SK-N-SH (cell line): ENCODE measurements at regions not wholly inside any gene's neighbourhood (a gene's known extent, or its start where the extent isn't known, plus 50 kb on each side); places are given as distances from the start of the nearest gene placed in this dataset.
A peak's percentile ranks its signal among the peaks of the same experiment; 100 is the strongest.

Experiments used
- CTCF ChIA-PET: fragments of 300-600, 350-600 bp; formaldehyde crosslinking; extraction: SDS; loops from one replicate; lab custom pipeline; 2021; lab: Yijun Ruan, JAX
- POLR2A ChIA-PET: fragments of 350-600 bp; sonication (Branson Sonifier 250); formaldehyde crosslinking; extraction: SDS; loops from one replicate; lab custom pipeline; 2020; ENCODE audit warnings: antibody characterized with exemption, inconsistent platforms; lab: Yijun Ruan, JAX
- DNase-seq: peaks from one replicate; pipeline ENCODE4 v3.0.0; 2012
- H2AFZ ChIP-seq: fragments of 200-600 bp; sonication (generic); 2 replicates; pipeline ENCODE4 v1.8.1; 2016; ENCODE audit warnings: antibody characterized with exemption, mild to moderate bottlenecking, low read depth
- H3F3A ChIP-seq: fragments of 200-600 bp; sonication (generic); replicated peaks from 2 replicates; pipeline ENCODE3; 2016; ENCODE audit warnings: antibody characterized with exemption, mild to moderate bottlenecking; ENCODE audit not compliant: insufficient read depth
- H3K27ac ChIP-seq, 2 experiments: fragments of 200-500 bp in 1 of 2; fragments of 200-600 bp in 1 of 2; sonication (Bioruptor generic) in 1 of 2; sonication (generic), shearing (Covaris generic) in 1 of 2; 2 replicates each; pipeline versions ENCODE4 v1.5.1 to v1.6.1; 2014 to 2016; ENCODE audit warnings: low read depth in 2 of 2, inconsistent platforms in 1 of 2, low read length in 1 of 2, mild to moderate bottlenecking in 1 of 2, mixed read lengths in 1 of 2
- H3K27me3 ChIP-seq: fragments of 200-600 bp; sonication (generic), shearing (Covaris generic); 2 replicates; pipeline ENCODE4 v1.6.1; 2016; ENCODE audit warnings: mixed run types; ENCODE audit not compliant: insufficient read depth
- H3K36me3 ChIP-seq, 2 experiments: fragments of 200-500 bp in 1 of 2; fragments of 200-600 bp in 1 of 2; sonication (Bioruptor generic) in 1 of 2; sonication (generic) in 1 of 2; replicated peaks in 1 of 2; 2 replicates each; pipeline versions ENCODE3 to v1.5.1; 2014 to 2016; ENCODE audit warnings: low read length in 1 of 2, mild to moderate bottlenecking in 1 of 2; ENCODE audit not compliant: insufficient read depth in 2 of 2, control insufficient read depth in 1 of 2
- H3K4me1 ChIP-seq, 2 experiments: fragments of 200-500 bp in 1 of 2; fragments of 200-600 bp in 1 of 2; sonication (Bioruptor generic) in 1 of 2; sonication (generic), shearing (Covaris generic) in 1 of 2; 2 replicates each; pipeline versions ENCODE4 v1.5.1 to v1.6.1; 2014 to 2016; ENCODE audit warnings: low read depth in 1 of 2, low read length in 1 of 2, mixed run types in 1 of 2; ENCODE audit not compliant: insufficient read depth in 2 of 2, control insufficient read depth in 1 of 2
- H3K4me2 ChIP-seq: fragments of 200-600 bp; sonication (generic), shearing (Covaris generic); 2 replicates; pipeline ENCODE4 v1.6.1; 2017; ENCODE audit warnings: mixed run types
- H3K4me3 ChIP-seq, 2 experiments: fragments of 200-500 bp in 1 of 2; fragments of 200-600 bp in 1 of 2; sonication (Bioruptor generic) in 1 of 2; sonication (generic), shearing (Covaris generic) in 1 of 2; 2 replicates each; pipeline versions ENCODE4 v1.5.1 to v1.8.1; 2014 to 2016; ENCODE audit warnings: low read depth in 2 of 2, inconsistent platforms in 1 of 2, low read length in 1 of 2, mild to moderate bottlenecking in 1 of 2, mixed read lengths in 1 of 2, moderate library complexity in 1 of 2
- H3K79me2 ChIP-seq: fragments of 200-600 bp; sonication (generic); 2 replicates; pipeline ENCODE4 v1.8.1; 2017; ENCODE audit warnings: mild to moderate bottlenecking; ENCODE audit not compliant: insufficient read depth
- H3K9ac ChIP-seq: fragments of 200-600 bp; sonication (generic); 2 replicates; pipeline ENCODE4 v1.6.1; 2017; ENCODE audit warnings: mixed run types
- H3K9me2 ChIP-seq: fragments of 200-600 bp; sonication (generic); 2 replicates; pipeline ENCODE4 v1.6.1; 2017; ENCODE audit warnings: mixed run types
- H3K9me3 ChIP-seq: fragments of 200-600 bp; sonication (generic); 2 replicates; pipeline ENCODE4 v1.6.1; 2017; ENCODE audit warnings: mixed run types, mild to moderate bottlenecking, moderate library complexity
- H4K20me1 ChIP-seq: fragments of 200-600 bp; sonication (generic); 2 replicates; pipeline ENCODE4 v1.6.1; 2017; ENCODE audit warnings: mild to moderate bottlenecking, mixed run types; ENCODE audit not compliant: insufficient read depth
- EP300 ChIP-seq, 2 experiments: IDR thresholded peaks; 2 replicates each; pipeline versions ENCODE4 v1.4.0 to v1.6.1; 2012; ENCODE audit warnings: borderline replicate concordance in 1 of 2, low read depth in 1 of 2, low read length in 1 of 2
- FOSL2 ChIP-seq: IDR thresholded peaks from 2 replicates; pipeline ENCODE4 v1.4.0; 2012; ENCODE audit warnings: low read depth, mild to moderate bottlenecking, moderate library complexity, borderline replicate concordance
- FOXM1 ChIP-seq: IDR thresholded peaks from 2 replicates; pipeline ENCODE4 v1.4.0; 2012; ENCODE audit warnings: low read depth, mild to moderate bottlenecking
- GABPA ChIP-seq: IDR thresholded peaks from 2 replicates; pipeline ENCODE4 v1.4.0; 2012; ENCODE audit warnings: low read depth, mild to moderate bottlenecking
- GATA2 ChIP-seq: sonication (generic); formaldehyde crosslinking; IDR thresholded peaks from 2 replicates; pipeline ENCODE4 v1.5.0; 2020; ENCODE audit warnings: mild to moderate bottlenecking, missing genetic modification reagents
- MEF2A ChIP-seq: IDR thresholded peaks from 2 replicates; pipeline ENCODE4 v1.4.0; 2012; ENCODE audit warnings: low read depth, borderline replicate concordance
- MXI1 ChIP-seq: IDR thresholded peaks from 2 replicates; pipeline ENCODE4 v1.6.1; 2012; ENCODE audit warnings: mild to moderate bottlenecking, low read depth, low read length, improper control_type of control experiment
- NFIC ChIP-seq: IDR thresholded peaks from 2 replicates; pipeline ENCODE4 v1.4.0; 2012; ENCODE audit warnings: borderline replicate concordance
- NRF1 ChIP-seq: IDR thresholded peaks from 2 replicates; pipeline ENCODE4 v1.6.1; 2012; ENCODE audit warnings: low read depth, mild to moderate bottlenecking, low read length
- POLR2AphosphoS5 ChIP-seq: IDR thresholded peaks from 2 replicates; pipeline ENCODE4 v1.6.1; 2012; ENCODE audit warnings: low read depth, low read length
- RFX5 ChIP-seq: IDR thresholded peaks from 2 replicates; pipeline ENCODE4 v1.6.1; 2012; ENCODE audit warnings: mild to moderate bottlenecking, improper control_type of control experiment, low read length
- RXRA ChIP-seq: IDR thresholded peaks from 2 replicates; pipeline ENCODE4 v1.4.0; 2012; ENCODE audit warnings: low read depth, mild to moderate bottlenecking, borderline replicate concordance
- TEAD4 ChIP-seq: IDR thresholded peaks from 2 replicates; pipeline ENCODE4 v1.4.0; 2012; ENCODE audit warnings: mild to moderate bottlenecking, borderline replicate concordance; ENCODE audit not compliant: insufficient read depth
- YY1 ChIP-seq: IDR thresholded peaks from 2 replicates; pipeline ENCODE4 v1.4.0; 2012; ENCODE audit warnings: low read depth, mild to moderate bottlenecking
- WGBS: methylation state at CpG from one replicate; pipeline ENCODE4 v1.1.6; 2017; ENCODE audit warnings: low lambda C conversion rate; 5-methylcytosine and 5-hydroxymethylcytosine counted together
- TF ChIP-seq, protein P1 (sequence below): fragments of 150-350 bp; IDR thresholded peaks from 2 replicates; pipeline ENCODE4 v1.6.1; 2016; ENCODE audit warnings: mild to moderate bottlenecking, low read depth, low read length
- TF ChIP-seq, protein P2 (sequence below): IDR thresholded peaks from 2 replicates; pipeline ENCODE4 v1.4.0; 2012; ENCODE audit warnings: low read depth
- TF ChIP-seq, protein P3 (sequence below): IDR thresholded peaks from 2 replicates; pipeline ENCODE4 v1.4.0; 2012; ENCODE audit warnings: low read depth, borderline replicate concordance
- TF ChIP-seq, protein P4 (sequence below): IDR thresholded peaks from 2 replicates; pipeline ENCODE4 v1.6.1; 2012; ENCODE audit warnings: mild to moderate bottlenecking, low read depth, low read length, moderate library complexity
- TF ChIP-seq, protein P5 (sequence below): fragments of 200-600 bp; sonication (generic); IDR thresholded peaks from 2 replicates; pipeline ENCODE4 v1.6.1; 2017; ENCODE audit warnings: antibody characterized with exemption, mild to moderate bottlenecking, moderate library complexity

DNA sequence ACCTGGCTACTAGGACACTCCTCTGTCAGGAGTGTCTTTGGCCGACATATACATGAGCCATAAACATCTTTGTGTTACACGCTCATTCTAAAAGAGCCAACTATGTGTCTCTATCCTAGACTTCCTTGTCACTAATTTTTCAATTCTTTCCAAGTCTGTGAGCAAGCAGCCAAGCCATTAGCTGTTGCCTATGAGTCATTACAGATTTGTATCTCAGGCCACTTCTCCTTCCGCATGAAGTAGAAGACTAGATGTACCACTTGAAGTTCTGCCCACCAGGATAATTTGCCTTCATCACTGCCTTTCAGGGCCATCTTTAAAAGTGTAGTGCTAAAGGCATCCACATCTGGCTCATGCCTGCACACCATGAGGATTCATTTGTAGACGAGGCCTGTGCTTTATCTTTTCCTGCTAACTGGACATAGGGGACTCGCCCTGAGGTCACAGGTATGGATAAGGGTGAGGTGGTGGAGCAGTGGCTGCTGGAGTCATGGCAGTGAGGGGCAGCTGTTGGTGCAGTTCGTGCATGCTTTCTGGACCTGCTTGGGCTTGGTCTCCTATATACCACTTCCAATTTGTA lies 126.1 kb upstream of the KL start:
- Histone ChIP-seq H3K27ac (no peak overlapping the region), H3K9me2 (no peaks in the 10 kb centered on the region), H3K27me3 (no peaks in the 10 kb centered on the region), H3K9ac (no peak overlapping the region), H3K9me3 (peaks cover 3% of the 10 kb centered on the region; the same call in 1 of the 2 replicates), H3K4me1 (no peaks in the 10 kb centered on the region), H3K36me3 (no peaks in the 10 kb centered on the region), H3K79me2 (no peaks in the 10 kb centered on the region), H2AFZ (no peak overlapping the region), H3K4me2 (no peak overlapping the region), H4K20me1 (no peaks in the 10 kb centered on the region), H3K4me3 (no peak overlapping the region), H3F3A (no peaks in the 10 kb centered on the region)
- POLR2A ChIA-PET, result no interaction called here
- WGBS, result 63% methylated on average over 6 of the region's 6 CpGs
- CTCF ChIA-PET, result no interaction called here
- no peak for TF ChIP-seq POLR2AphosphoS5
- no peak for TF ChIP-seq NFIC
- TF ChIP-seq, protein P1, sequence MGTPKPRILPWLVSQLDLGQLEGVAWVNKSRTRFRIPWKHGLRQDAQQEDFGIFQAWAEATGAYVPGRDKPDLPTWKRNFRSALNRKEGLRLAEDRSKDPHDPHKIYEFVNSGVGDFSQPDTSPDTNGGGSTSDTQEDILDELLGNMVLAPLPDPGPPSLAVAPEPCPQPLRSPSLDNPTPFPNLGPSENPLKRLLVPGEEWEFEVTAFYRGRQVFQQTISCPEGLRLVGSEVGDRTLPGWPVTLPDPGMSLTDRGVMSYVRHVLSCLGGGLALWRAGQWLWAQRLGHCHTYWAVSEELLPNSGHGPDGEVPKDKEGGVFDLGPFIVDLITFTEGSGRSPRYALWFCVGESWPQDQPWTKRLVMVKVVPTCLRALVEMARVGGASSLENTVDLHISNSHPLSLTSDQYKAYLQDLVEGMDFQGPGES, result no peak
- TF ChIP-seq, protein P2, sequence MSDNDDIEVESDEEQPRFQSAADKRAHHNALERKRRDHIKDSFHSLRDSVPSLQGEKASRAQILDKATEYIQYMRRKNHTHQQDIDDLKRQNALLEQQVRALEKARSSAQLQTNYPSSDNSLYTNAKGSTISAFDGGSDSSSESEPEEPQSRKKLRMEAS, result no peak
- TF ChIP-seq FOSL2, result no peak
- no peak for TF ChIP-seq TEAD4
- no peak for DNase-seq

DNA sequence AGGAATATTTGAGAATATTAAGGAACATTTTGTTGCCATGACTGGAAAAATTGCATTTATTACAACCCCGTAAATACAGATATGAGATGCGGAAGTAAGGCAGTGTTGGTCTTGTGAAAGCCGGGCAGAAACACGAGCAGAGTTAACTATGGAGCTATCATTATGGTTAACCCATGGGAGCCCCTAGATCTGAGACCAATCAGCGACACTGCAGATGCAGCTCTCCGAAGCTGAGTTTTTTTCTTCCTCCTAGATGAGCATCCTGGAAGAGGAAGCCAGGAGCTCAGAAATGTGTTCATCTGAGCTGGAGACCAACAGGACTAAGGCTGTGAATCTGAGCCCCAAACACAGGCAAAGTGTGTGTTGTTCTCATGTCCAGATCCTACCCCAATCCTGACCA lies 123.0 kb upstream of the KL start:
- no peak overlapping the region for H3K27ac ChIP-seq
- no peak for TF ChIP-seq GABPA
- no peak for TF ChIP-seq MXI1
- TF ChIP-seq POLR2AphosphoS5, result no peak
- TF ChIP-seq, protein P3, sequence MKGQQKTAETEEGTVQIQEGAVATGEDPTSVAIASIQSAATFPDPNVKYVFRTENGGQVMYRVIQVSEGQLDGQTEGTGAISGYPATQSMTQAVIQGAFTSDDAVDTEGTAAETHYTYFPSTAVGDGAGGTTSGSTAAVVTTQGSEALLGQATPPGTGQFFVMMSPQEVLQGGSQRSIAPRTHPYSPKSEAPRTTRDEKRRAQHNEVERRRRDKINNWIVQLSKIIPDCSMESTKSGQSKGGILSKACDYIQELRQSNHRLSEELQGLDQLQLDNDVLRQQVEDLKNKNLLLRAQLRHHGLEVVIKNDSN, result no peak
- no peak for TF ChIP-seq YY1
- no peak for TF ChIP-seq GATA2
- no peak for TF ChIP-seq NRF1
- TF ChIP-seq, protein P4, sequence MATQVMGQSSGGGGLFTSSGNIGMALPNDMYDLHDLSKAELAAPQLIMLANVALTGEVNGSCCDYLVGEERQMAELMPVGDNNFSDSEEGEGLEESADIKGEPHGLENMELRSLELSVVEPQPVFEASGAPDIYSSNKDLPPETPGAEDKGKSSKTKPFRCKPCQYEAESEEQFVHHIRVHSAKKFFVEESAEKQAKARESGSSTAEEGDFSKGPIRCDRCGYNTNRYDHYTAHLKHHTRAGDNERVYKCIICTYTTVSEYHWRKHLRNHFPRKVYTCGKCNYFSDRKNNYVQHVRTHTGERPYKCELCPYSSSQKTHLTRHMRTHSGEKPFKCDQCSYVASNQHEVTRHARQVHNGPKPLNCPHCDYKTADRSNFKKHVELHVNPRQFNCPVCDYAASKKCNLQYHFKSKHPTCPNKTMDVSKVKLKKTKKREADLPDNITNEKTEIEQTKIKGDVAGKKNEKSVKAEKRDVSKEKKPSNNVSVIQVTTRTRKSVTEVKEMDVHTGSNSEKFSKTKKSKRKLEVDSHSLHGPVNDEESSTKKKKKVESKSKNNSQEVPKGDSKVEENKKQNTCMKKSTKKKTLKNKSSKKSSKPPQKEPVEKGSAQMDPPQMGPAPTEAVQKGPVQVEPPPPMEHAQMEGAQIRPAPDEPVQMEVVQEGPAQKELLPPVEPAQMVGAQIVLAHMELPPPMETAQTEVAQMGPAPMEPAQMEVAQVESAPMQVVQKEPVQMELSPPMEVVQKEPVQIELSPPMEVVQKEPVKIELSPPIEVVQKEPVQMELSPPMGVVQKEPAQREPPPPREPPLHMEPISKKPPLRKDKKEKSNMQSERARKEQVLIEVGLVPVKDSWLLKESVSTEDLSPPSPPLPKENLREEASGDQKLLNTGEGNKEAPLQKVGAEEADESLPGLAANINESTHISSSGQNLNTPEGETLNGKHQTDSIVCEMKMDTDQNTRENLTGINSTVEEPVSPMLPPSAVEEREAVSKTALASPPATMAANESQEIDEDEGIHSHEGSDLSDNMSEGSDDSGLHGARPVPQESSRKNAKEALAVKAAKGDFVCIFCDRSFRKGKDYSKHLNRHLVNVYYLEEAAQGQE, result no peak
- no peak for TF ChIP-seq FOXM1
- TF ChIP-seq, protein P5, sequence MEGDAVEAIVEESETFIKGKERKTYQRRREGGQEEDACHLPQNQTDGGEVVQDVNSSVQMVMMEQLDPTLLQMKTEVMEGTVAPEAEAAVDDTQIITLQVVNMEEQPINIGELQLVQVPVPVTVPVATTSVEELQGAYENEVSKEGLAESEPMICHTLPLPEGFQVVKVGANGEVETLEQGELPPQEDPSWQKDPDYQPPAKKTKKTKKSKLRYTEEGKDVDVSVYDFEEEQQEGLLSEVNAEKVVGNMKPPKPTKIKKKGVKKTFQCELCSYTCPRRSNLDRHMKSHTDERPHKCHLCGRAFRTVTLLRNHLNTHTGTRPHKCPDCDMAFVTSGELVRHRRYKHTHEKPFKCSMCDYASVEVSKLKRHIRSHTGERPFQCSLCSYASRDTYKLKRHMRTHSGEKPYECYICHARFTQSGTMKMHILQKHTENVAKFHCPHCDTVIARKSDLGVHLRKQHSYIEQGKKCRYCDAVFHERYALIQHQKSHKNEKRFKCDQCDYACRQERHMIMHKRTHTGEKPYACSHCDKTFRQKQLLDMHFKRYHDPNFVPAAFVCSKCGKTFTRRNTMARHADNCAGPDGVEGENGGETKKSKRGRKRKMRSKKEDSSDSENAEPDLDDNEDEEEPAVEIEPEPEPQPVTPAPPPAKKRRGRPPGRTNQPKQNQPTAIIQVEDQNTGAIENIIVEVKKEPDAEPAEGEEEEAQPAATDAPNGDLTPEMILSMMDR, result no peak
- no peak for TF ChIP-seq MEF2A
- TF ChIP-seq EP300 (IDR thresholded peaks at IDR 0.05; ENCODE audit: borderline replicate concordance in 1 of 2, low read depth in 1 of 2, low read length in 1 of 2), result no peak
- TF ChIP-seq RXRA, result no peak
- no peak for TF ChIP-seq RFX5
- H3K79me2 ChIP-seq, result no peaks in the 10 kb centered on the region
- H3K4me2 ChIP-seq, result no peak overlapping the region
- no peak overlapping the region for H3K4me3 ChIP-seq
- H4K20me1 ChIP-seq, result no peaks in the 10 kb centered on the region
- H3K9ac ChIP-seq, result no peak overlapping the region
- no peaks in the 10 kb centered on the region for H3K27me3 ChIP-seq
- 70% methylated on average over 6 of the region's 6 CpGs for whole genome bisulfite sequencing
- peaks cover under 1% of the 10 kb centered on the region; the same call in 1 of the 2 replicates for H3K9me3 ChIP-seq
- CTCF ChIA-PET, result no interaction called here
- POLR2A ChIA-PET, result no interaction called here
- H3F3A ChIP-seq, result no peaks in the 10 kb centered on the region
- DNase-seq, result no peak
- no peaks in the 10 kb centered on the region for H3K36me3 ChIP-seq
- H3K4me1 ChIP-seq, result no peaks in the 10 kb centered on the region
- H3K9me2 ChIP-seq, result no peaks in the 10 kb centered on the region
- H2AFZ ChIP-seq, result 0 out of 2 replicates have a peak overlapping the region, but pooled peaks have one; percentile 29
